ENCODE measurements at regions not wholly inside any gene's neighbourhood (a gene's known extent, or its start where the extent isn't known, plus 50 kb on each side); places are given as distances from the start of the nearest gene placed in this dataset.

- TF ChIP-seq CTCF (IDR thresholded peaks at IDR 0.05) (no peak), POLR2A (IDR thresholded peaks at IDR 0.05) (no peak), EP300 (IDR thresholded peaks at IDR 0.05) (no peak), POLR2AphosphoS5 (IDR thresholded peaks at IDR 0.05) (no peak)
Observed at GRCh38 chr18:44117821-44118220, 562.9 kb upstream of the SETBP1 start.

All from gastroesophageal sphincter (tissue), 3 donors.